LoVo (cell line): ENCODE measurements at regions not wholly inside any gene's neighbourhood (a gene's known extent, or its start where the extent isn't known, plus 50 kb on each side); places are given as distances from the start of the nearest gene placed in this dataset.

ENCODE experiments used
- DNase-seq: peaks from one replicate; pipeline ENCODE4 v3.0.0-alpha.2; 2016; ENCODE audit warnings: low spot score

GRCh38 chr14:38901791-38902190 is 201.2 kb downstream of the SEC23A start:
- DNase-seq = no peak

- no peak for DNase-seq
These were observed 202.1 kb downstream of the SEC23A start for GRCh38 chr14:38900887-38901286.

GRCh38 chr14:38887696-38888095 is 215.3 kb downstream of the SEC23A start:
- DNase-seq = no peak

- no peak for DNase-seq
These were observed 218.9 kb downstream of the SEC23A start for GRCh38 chr14:38884109-38884508.

DNA sequence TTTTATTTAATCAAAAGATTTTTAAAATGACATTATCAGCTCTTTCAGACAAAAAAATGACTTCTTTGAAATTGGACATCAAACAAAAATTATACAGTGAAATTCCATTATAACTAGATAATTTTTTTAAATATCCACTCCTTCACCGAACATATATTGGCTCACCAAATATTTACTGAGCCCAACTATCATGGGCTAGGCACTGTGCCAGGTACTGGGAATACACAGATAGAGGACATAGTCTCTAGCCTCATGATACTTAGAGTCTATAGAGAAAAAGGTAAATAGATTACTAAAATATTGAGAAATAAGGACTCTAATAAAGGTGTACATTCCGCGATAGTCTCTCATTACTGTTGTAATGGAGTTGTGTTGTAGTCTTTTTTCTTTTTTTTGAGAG is 219.9 kb downstream of the SEC23A start:
- DNase-seq = no peak

- no peak for DNase-seq
These were observed 220.5 kb downstream of the SEC23A start for GRCh38 chr14:38882533-38882932.

DNA sequence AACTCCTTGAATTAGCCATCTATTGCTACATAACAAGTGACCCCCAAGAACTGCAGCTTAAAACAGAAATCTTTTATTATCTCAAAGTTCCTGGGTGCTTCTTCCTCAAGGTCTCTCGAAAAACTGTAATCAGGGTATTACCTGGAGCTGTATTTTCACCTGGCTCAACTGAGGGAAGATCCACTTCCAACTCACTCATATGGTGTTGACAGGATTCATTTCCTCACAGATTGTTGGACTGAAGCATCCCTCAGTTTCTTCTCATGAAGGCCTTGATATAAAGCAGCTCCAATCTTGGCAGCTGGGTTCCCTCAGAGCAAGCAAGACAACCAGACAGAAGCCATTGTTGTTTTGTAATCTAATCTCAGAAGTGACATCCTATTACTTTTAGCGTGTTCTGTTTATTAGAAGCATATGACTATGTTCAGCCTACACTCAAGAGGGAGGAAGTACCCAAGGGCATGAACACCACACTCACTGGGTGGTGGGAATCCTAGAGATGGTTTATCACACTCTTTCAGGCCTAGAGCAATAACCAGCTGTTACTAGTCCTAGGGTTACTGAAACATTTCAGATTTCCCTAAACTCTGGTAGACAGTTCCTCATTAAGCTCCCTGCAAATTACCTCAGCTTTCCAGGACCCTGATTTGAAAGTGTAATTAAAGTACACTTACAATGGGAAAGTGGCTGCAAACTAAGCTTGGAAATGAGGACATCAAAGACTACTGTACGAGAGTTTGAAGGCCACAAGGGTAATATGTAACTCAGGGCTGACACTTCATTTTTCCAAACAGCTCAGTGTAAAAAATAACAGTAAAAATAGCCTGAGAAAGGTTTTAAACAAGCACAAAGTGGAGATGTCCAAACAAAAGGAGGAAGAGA is 222.2 kb downstream of the SEC23A start:
- DNase-seq = no peak

DNA sequence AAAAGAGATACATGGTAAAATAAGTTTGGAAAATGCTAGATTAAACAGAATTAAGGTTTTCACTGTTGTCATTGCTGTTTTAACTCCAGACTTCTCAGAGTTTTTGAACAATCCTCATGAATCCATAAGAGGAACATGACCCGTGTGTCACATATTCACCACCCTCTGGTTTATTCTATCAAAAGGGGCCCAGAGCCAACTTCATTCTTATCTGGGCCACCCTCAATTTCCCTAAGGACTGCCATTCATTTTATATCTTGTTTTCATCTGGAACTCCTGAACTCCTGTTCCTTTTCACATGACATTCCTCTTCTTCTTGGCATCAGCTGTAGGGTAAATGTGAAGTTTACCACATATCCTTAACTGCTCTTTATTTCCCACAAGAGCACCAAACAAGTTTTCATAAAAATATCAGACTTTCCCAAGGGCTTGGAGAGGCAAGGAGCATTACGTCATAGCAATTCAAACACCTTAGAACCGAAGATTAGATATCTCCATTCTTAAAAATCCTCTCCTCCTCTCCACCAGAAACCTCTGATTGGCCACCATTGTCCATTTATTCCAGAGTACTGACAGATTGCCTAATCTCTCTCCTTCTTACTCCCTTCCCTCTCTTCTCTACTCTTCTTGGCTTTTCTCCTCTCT is 225.2 kb downstream of the SEC23A start:
- DNase-seq = no peak

DNA sequence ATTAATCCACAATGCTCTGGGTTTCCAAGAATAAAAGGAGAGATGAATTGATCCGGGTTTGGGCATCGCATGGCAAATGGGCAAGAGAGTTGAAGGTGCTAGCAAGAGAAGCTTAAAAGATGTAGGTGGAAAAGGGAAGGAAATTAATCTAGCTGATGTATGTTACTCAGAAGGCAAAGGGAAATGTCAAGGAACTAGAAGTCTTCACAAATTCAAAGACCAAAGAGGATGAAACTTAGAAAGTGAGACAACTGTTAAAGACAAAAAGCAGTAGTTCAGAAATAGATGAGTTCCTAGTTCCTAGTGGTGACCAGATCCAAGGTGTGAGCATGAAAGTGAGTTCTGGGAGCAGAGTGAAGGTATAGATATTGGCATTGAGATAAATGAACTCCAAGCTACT is 228.3 kb downstream of the SEC23A start:
- no peak for DNase-seq

- no peak for DNase-seq
These were observed 229.0 kb downstream of the SEC23A start for GRCh38 chr14:38873941-38874612.

DNA sequence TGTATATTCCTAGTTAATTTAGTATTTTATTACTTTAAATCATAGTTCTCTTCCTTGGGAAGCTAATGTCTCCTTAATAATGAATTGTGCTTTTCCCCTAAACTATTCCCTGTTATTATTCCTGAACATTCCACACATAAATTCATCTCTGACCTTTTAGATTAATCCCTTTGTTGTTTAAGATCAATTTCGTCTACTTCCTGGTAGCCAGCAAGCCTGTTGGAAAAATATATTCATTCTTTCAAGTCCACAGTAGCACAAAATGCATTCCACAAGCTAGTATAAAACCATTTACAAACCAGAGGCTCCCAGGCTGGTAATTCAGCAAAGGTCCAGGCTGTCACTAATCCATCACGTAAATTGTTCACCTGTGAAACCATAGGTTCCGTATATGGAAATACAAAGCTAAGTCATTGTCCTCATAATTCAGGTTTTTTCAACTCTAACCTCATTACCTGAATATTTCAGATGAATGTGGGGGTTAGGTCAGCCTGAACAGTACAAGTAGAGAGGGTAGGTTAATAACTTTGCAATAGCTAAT is 232.7 kb downstream of the SEC23A start:
- no peak for DNase-seq

DNA sequence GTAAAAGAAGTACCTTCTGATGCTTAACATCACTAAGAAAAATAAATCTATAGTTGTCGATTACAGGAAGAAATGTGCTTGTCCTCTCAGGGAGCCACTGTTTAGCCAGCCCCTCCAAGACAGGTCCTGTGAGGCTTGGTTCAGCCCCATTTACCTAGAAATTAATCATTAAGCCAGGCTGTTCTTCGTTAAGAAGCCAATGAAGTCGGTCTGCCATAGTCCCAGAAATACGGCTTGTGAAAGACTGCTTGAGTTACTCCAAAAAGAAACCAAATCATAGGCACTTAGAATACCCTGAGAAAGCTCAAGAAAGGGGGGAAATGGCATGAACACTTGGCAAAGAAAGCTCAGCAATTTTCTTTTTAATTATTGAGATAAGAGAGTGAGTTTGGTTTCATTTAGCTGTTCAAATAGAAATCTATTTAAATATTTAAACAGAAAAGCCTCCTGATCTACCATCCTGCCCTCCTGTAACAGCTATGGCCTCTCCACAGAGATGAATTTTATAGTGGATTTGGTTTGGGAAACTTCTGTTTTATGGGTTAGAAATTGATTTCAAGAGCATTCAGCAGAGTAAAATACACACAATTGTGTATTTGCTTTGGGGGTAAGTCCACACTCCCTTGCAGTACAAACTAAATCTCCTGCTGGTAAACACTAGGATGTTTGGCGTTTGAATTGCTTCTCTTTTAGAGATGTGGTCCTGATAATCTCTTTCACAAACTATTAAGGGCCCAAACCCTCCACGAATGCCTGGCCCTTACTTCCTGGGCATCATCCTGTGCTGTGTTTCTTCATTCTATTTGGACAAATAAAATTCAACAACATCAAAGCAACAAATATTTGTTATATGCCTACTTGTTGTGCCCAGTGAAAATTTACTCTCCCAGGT is 234.4 kb downstream of the SEC23A start:
- DNase-seq = peak; percentile 2

GRCh38 chr14:38867561-38868150 is 235.4 kb downstream of the SEC23A start:
- peak; percentile 75 for DNase-seq

DNA sequence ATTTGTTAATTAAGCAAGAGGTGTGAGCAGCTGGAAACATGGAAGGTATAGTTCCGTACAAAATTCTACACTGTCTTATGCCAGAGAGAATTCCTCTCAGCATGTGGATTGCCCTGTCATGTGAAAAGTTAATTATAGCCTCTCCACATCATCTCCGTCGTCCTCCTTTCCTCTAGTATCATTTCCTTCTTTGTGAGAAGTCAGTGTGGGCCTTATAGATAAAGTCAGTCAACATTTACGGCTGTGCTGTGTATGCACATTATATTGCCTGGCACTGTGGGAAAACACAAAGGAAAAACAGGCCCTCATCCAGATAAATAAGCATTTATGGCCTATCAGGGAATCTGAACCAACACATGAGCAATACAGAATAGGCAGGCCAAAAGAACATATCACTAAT is 236.6 kb downstream of the SEC23A start:
- no peak for DNase-seq

- DNase-seq = no peak
These were observed 240.7 kb downstream of the SEC23A start for GRCh38 chr14:38862366-38862765.

DNA sequence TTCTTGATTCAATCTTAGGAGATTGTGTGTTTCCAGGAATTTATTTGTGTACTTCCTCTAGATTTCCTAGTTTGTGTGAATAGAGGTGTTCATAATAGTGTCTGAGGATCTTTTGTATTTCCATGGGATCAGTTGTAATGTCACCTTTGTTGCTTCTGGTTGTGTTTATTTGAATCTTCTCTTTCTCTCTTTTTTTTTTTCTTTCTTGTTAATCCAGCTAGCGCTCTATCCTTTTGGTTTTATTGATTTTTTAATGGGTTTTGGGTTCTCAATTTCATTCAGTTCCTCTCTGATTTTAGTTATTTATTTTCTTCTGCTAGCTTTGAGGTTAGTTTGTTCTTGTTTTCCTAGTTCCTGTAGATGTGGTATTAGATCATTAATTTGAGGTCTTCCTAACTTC is 242.5 kb downstream of the SEC23A start:
- no peak for DNase-seq

DNA sequence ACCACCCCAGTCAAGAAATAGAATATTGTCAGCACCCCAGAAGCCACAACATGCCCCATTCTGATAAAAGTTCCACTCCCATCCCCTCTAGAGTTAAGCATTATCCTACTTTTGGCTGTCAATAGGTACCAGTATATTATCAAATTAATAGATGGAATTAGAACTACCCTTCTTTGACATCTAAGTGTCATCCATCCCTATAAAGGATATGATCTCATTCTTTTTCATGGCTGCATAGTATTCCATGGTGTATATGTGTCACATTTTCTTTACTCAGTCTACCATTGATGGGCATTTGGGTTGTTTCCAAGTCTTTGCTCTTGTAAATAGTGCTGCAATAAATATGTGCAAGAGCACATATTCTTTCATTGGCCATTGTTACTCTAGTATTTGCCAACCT is 246.2 kb downstream of the SEC23A start:
- DNase-seq = no peak

DNA sequence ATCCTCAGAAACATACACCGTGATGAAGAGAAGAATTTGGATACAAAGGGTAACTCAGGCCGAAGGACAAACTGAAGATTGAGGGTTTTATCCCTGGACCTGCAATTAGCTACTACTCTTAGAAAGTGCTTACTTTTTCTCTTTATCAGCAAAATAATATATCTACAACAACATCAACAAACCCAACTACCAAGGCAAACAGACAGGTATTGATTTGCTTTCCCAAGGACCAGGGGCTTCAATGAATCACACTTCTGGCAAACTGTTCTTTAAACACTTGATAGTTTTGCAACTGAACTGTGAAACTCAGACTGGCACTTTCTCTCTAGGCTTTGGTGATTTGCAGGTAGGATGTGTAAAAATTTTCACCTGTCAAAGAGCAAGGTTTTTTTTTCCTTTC is 247.5 kb downstream of the SEC23A start:
- no peak for DNase-seq

- no peak for DNase-seq
These were observed 251.9 kb downstream of the SEC23A start for GRCh38 chr14:38851111-38851510.

DNA sequence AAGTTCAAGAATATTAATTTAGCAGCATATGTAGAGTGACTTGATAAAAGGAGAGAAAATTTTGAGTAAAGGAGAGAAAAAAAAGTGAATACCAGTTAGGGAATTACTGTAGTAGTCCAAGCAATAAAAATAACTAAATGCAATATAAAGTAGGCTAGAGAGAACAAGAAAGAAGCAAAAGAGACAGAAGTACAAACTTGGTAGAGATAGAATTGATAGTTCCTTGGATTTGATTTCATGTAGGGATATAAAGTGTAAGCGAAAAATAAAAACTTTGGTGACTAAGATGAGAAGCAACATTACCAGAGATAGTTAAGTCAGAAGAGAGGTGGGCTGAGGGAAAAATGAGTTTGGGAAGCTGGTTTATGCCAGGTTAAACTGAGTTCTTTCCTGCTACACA is 252.4 kb downstream of the SEC23A start:
- no peak for DNase-seq

GRCh38 chr14:38848243-38848935 is 254.6 kb downstream of the SEC23A start:
- DNase-seq = no peak
